DND-41 (cell line): ENCODE measurements at regions not wholly inside any gene's neighbourhood (a gene's known extent, or its start where the extent isn't known, plus 50 kb on each side); places are given as distances from the start of the nearest gene placed in this dataset.

ENCODE experiments used
- CTCF ChIP-seq: IDR thresholded peaks from 2 replicates; pipeline ENCODE4 v1.5.1; 2012; ENCODE audit warnings: borderline replicate concordance, low read length, moderate library complexity, mild to moderate bottlenecking; ENCODE audit not compliant: poor library complexity, severe bottlenecking; ENCODE audit errors: extremely low read depth
- EZH2 ChIP-seq: IDR thresholded peaks from 3 replicates; pipeline ENCODE4 v1.6.1; 2012; ENCODE audit warnings: borderline replicate concordance, low read depth, mild to moderate bottlenecking, moderate library complexity, low read length, inconsistent platforms; ENCODE audit not compliant: severe bottlenecking

- TF ChIP-seq EZH2 (no peak), CTCF (no peak)
These were observed 70.8 kb downstream of the RRM2 start for GRCh38 chr2:10193276-10193795.
